B cell (primary cell): ENCODE measurements at regions not wholly inside any gene's neighbourhood (a gene's known extent, or its start where the extent isn't known, plus 50 kb on each side); places are given as distances from the start of the nearest gene placed in this dataset.

Source experiments
- ATAC-seq: fragments of 200-7000 bp; cut with Tn5 transposase; one replicate; pipeline ENCODE4 v1.10.0; 2021; ENCODE audit warnings: low read depth, mild to moderate bottlenecking, moderate number of reproducible peaks, moderate library complexity
- CTCF ChIA-PET: fragments of 350-600 bp; sonication (Branson Sonifier 250); formaldehyde crosslinking; loops from one replicate; lab custom pipeline; 2021; ENCODE audit warnings: antibody characterized with exemption, inconsistent platforms; lab: Charles Lee
- POLR2A ChIA-PET: fragments of 350-600 bp; sonication (Branson Sonifier 250); formaldehyde crosslinking; loops from one replicate; lab custom pipeline; 2021; ENCODE audit warnings: antibody characterized with exemption; lab: Charles Lee
- DNase-seq: peaks from one replicate; pipeline ENCODE4 v3.0.0; 2013
- H2AFZ ChIP-seq: 2 replicates; pipeline ENCODE4 v1.6.1; 2012; ENCODE audit warnings: mild to moderate bottlenecking, low read depth, low read length; ENCODE audit not compliant: insufficient read depth, poor library complexity, severe bottlenecking
- H3K27ac ChIP-seq, 2 donors: 1 replicate in 1 of 2; 2 replicates in 1 of 2; pipeline ENCODE4 v1.5.1; 2012 to 2013; ENCODE audit warnings: low read length in 2 of 2, mild to moderate bottlenecking in 2 of 2, moderate library complexity in 1 of 2
- H3K27me3 ChIP-seq, 4 experiments: fragments of 200-600 bp in 1 of 4; sonication (generic) in 1 of 4; replicated peaks in 1 of 4; 1 replicate in 2 of 4; 2 replicates in 2 of 4; pipeline versions ENCODE4 v1.6.1 to v1.7.0; 2013 to 2016; ENCODE audit warnings: low read length in 3 of 4, mild to moderate bottlenecking in 2 of 4, mixed read lengths in 1 of 4, moderate library complexity in 1 of 4; ENCODE audit not compliant: insufficient read depth in 4 of 4, control insufficient read depth in 3 of 4; ENCODE audit errors: control extremely low read depth in 1 of 4
- H3K36me3 ChIP-seq, 2 experiments: replicated peaks in 1 of 2; 1 replicate in 1 of 2; 2 replicates in 1 of 2; pipeline versions ENCODE4 v1.6.1 to v1.7.1; 2013; ENCODE audit warnings: low read length in 1 of 2; ENCODE audit not compliant: insufficient read depth in 2 of 2, control insufficient read depth in 1 of 2; ENCODE audit errors: control extremely low read depth in 1 of 2, extremely low read depth in 1 of 2
- H3K4me1 ChIP-seq, 2 donors: fragments of 200-600 bp in 1 of 2; sonication (generic) in 1 of 2; 1 replicate in 1 of 2; 2 replicates in 1 of 2; pipeline versions ENCODE4 v1.5.1 to v1.6.1; 2013 to 2017; ENCODE audit warnings: low read length in 2 of 2; ENCODE audit not compliant: control insufficient read depth in 2 of 2, insufficient read depth in 2 of 2
- H3K4me2 ChIP-seq: replicated peaks from 2 replicates; pipeline ENCODE3; 2012; ENCODE audit warnings: mild to moderate bottlenecking, low read depth, low read length; ENCODE audit not compliant: poor library complexity, severe bottlenecking
- H3K4me3 ChIP-seq, 5 experiments: fragments of 200-600 bp in 1 of 5; sonication (generic) in 1 of 5; 1 replicate in 3 of 5; 2 replicates in 2 of 5; pipeline versions ENCODE4 v1.5.1 to v1.7.0; 2011 to 2016; ENCODE audit warnings: low read length in 4 of 5, mild to moderate bottlenecking in 4 of 5, low read depth in 2 of 5, control low read depth in 1 of 5, moderate library complexity in 1 of 5; ENCODE audit not compliant: insufficient read depth in 1 of 5; ENCODE audit errors: control extremely low read depth in 1 of 5, extremely low read depth in 1 of 5
- H3K79me2 ChIP-seq: fragments of 200-600 bp; sonication (generic); one replicate; pipeline ENCODE4 v1.6.0; 2016; ENCODE audit warnings: low read length; ENCODE audit not compliant: control insufficient read depth, insufficient read depth
- H3K9ac ChIP-seq: fragments of 200-600 bp; sonication (generic); 2 replicates; pipeline ENCODE4 v1.6.1; 2017; ENCODE audit warnings: mild to moderate bottlenecking, low read length, moderate library complexity
- H3K9me3 ChIP-seq, 3 donors: one replicate each; pipeline versions ENCODE4 v1.6.1 to v1.7.1; 2013; ENCODE audit warnings: low read length in 2 of 3; ENCODE audit not compliant: control insufficient read depth in 2 of 3, insufficient read depth in 1 of 3; ENCODE audit errors: control extremely low read depth in 1 of 3
- H4K20me1 ChIP-seq: 2 replicates; pipeline ENCODE4 v1.6.0; 2012; ENCODE audit warnings: mild to moderate bottlenecking, low read length; ENCODE audit not compliant: insufficient read depth, control insufficient read depth, poor library complexity, severe bottlenecking
- H3K27ac Mint-ChIP-seq: one replicate; pipeline ENCODE4 v1.8.0; 2021; ENCODE audit warnings: mixed read lengths
- H3K27me3 Mint-ChIP-seq: one replicate; pipeline ENCODE4 v1.8.0; 2021; ENCODE audit warnings: mixed read lengths
- H3K4me1 Mint-ChIP-seq: one replicate; pipeline ENCODE4 v1.8.0; 2021; ENCODE audit warnings: mixed read lengths
- H3K4me3 Mint-ChIP-seq: one replicate; pipeline ENCODE4 v1.8.0; 2021; ENCODE audit warnings: mixed read lengths
- H3K9me3 Mint-ChIP-seq: one replicate; pipeline ENCODE4 v1.8.0; 2022; ENCODE audit warnings: mixed read lengths; ENCODE audit not compliant: insufficient read depth
- EZH2 ChIP-seq: IDR thresholded peaks from 2 replicates; pipeline ENCODE4 v1.6.1; 2012; ENCODE audit warnings: borderline replicate concordance, low read depth, mild to moderate bottlenecking, moderate library complexity, low read length; ENCODE audit not compliant: insufficient read depth, poor library complexity, severe bottlenecking
- WGBS: methylation state at CpG from one replicate; pipeline ENCODE4 v1.1.5; 2013; ENCODE audit warnings: missing lambda C conversion rate; ENCODE audit not compliant: insufficient coverage; 5-methylcytosine and 5-hydroxymethylcytosine counted together
- intact Hi-C: fragments of 100-400 bp; cut with micrococcal nuclease; formaldehyde crosslinking; loops from one replicate; pipeline ENCODE4 v1.10.0; 2022
- TF ChIP-seq, protein P1 (sequence below): fragments of 200-600 bp; IDR thresholded peaks from one replicate; pipeline ENCODE4 v1.8.0; 2022; ENCODE audit warnings: antibody characterized with exemption, mild to moderate bottlenecking

DNA sequence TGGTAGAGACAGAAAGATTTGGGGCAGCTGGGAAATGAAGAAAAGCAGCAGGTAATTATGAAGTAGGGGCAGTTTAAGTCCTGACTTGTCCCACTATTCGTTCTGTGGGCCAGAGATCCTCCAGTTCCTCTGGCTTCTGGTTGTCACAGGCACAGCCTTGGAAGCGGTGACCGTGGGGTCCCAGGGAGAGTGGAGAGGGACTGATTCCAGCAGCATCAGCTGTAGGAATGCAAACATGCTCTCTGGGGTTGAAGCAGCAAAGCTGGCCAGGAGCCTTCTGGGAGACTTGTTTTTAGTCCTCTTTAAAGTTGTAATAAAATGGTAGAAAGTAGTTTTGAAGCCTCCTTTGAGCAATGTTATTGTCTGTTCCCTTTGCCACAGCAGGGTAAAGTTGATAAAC lies 488.0 kb downstream of the LMO4 start:
- no peak overlapping the region for H2AFZ ChIP-seq
- CTCF ChIA-PET = no interaction called here
- Mint-ChIP-seq H3K4me1 (peaks cover 22% of the 10 kb centered on the region), H3K27me3 (no peaks in the 10 kb centered on the region), H3K9me3 (no peaks in the 10 kb centered on the region), H3K4me3 (no peak overlapping the region), H3K27ac (no peak overlapping the region)
- POLR2A ChIA-PET = no interaction called here
- H3K27ac ChIP-seq = no peak overlapping the region
- H3K79me2 ChIP-seq = no peaks in the 10 kb centered on the region
- DNase-seq = no peak
- H3K9ac ChIP-seq = no peak overlapping the region
- 97% methylated on average over 3 of the region's 3 CpGs for WGBS
- intact Hi-C loops = loop anchor here (10.0 kb wide), 1 partner anchor 138 kb away; no protein-coding TSS in a partner anchor
- no peak for ATAC-seq
- no peak overlapping the region for H3K4me2 ChIP-seq
- H3K4me3 ChIP-seq = no peak overlapping the region
- no peaks in the 10 kb centered on the region for H4K20me1 ChIP-seq
- no peaks in the 10 kb centered on the region for H3K36me3 ChIP-seq
- TF ChIP-seq, protein P1, sequence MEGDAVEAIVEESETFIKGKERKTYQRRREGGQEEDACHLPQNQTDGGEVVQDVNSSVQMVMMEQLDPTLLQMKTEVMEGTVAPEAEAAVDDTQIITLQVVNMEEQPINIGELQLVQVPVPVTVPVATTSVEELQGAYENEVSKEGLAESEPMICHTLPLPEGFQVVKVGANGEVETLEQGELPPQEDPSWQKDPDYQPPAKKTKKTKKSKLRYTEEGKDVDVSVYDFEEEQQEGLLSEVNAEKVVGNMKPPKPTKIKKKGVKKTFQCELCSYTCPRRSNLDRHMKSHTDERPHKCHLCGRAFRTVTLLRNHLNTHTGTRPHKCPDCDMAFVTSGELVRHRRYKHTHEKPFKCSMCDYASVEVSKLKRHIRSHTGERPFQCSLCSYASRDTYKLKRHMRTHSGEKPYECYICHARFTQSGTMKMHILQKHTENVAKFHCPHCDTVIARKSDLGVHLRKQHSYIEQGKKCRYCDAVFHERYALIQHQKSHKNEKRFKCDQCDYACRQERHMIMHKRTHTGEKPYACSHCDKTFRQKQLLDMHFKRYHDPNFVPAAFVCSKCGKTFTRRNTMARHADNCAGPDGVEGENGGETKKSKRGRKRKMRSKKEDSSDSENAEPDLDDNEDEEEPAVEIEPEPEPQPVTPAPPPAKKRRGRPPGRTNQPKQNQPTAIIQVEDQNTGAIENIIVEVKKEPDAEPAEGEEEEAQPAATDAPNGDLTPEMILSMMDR = no peak
- no peak for TF ChIP-seq EZH2
- H3K9me3 ChIP-seq = no peaks in the 10 kb centered on the region
- no peaks in the 10 kb centered on the region for H3K27me3 ChIP-seq
- H3K4me1 ChIP-seq = peaks cover 16 to 18% of the 10 kb centered on the region in 2 donors

DNA sequence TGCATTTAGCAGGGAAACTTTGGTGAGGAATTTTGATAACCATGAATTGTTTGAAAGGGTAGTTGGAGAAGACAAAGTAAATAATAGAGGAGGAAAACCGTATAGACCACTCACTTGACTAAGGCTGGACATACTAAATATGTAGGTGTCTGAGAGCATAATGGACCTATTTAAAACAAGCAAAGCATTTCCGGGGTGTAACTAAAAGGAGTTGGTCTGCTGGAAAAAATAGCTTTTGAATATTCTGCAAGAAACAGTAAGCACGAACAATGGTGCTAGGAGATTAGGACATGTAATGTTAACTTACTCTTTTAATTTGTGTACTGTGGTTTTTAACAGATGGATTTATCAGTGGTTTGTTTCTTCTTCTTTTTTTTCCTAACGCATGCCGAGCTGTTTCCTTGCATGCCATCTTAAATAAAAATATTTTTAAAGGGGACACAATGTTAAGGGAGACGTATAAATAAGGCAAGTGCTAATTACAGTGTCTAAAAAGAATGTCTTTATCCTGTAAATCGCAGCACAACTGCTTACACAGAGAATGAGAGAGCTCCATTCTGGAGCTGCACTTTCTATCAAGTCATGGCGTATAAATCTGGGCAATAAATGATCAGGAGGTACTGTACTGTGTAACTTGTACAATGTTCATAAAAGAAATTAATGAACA lies 492.1 kb downstream of the LMO4 start:
- peaks cover 0 to under 1% (median 0%) of the 10 kb centered on the region in 3 donors for H3K9me3 ChIP-seq
- no peaks in the 10 kb centered on the region for H3K36me3 ChIP-seq
- TF ChIP-seq EZH2 = no peak
- TF ChIP-seq, protein P1 = no peak
- no peaks in the 10 kb centered on the region for H3K4me1 ChIP-seq
- H3K27me3 ChIP-seq = no peaks in the 10 kb centered on the region
- no peaks in the 10 kb centered on the region for H3K79me2 ChIP-seq
- CTCF ChIA-PET = no interaction called here
- Mint-ChIP-seq H3K27ac (no peak overlapping the region), H3K4me3 (peak overlapping the region; percentile 5), H3K9me3 (no peaks in the 10 kb centered on the region), H3K27me3 (no peaks in the 10 kb centered on the region), H3K4me1 (peaks cover 5% of the 10 kb centered on the region)
- POLR2A ChIA-PET = no interaction called here
- H3K27ac ChIP-seq = no peak overlapping the region
- no peak overlapping the region for H3K9ac ChIP-seq
- intact Hi-C loops = no loop called here
- no peak overlapping the region for H3K4me3 ChIP-seq
- no peak overlapping the region for H3K4me2 ChIP-seq
- no peaks in the 10 kb centered on the region for H4K20me1 ChIP-seq
- no peak for ATAC-seq
- peak overlapping the region; percentile 34 for H2AFZ ChIP-seq
- no peak for DNase-seq
- 64% methylated on average over 2 of the region's 8 CpGs for WGBS
